K562 (cell line): ENCODE measurements at regions not wholly inside any gene's neighbourhood (a gene's known extent, or its start where the extent isn't known, plus 50 kb on each side); places are given as distances from the start of the nearest gene placed in this dataset.

ENCODE experiments used
- ATAC-seq: fragments of 200-7000 bp; cut with Tn5 transposase; 3 replicates; pipeline ENCODE4 v1.9.1; 2020; ENCODE audit warnings: moderate library complexity
- BruUV-seq: library from RNA; stranded (reverse); fragments of 400-500 nt; replicated peaks from 2 replicates; lab custom pipeline; 2021; lab: Mats Ljungman, UMichigan
- CTCF ChIA-PET: fragments of 300-600 bp; formaldehyde crosslinking; extraction: SDS; loops from one replicate; lab custom pipeline; 2021; ENCODE audit warnings: low intra/inter-chr PET ratio; lab: Yijun Ruan, JAX
- POLR2A ChIA-PET: fragments of 300-600, 350-650 bp; sonication (Branson Sonifier 250); formaldehyde crosslinking; extraction: SDS; loops from one replicate; lab custom pipeline; 2021; ENCODE audit warnings: antibody characterized with exemption, inconsistent platforms; lab: Yijun Ruan, JAX
- DNase-seq, 4 experiments: peaks; one replicate each; pipeline versions ENCODE4 v3.0.0 to v3.0.0-alpha.2; 2011 to 2018; ENCODE audit warnings: low spot score in 3 of 4, mixed read lengths in 3 of 4; ENCODE audit errors: extremely low read depth in 1 of 4
- FAIRE-seq: peaks from 2 replicates; lab custom pipeline; 2011; peaks lifted over from hg19 to GRCh38; lab: Jason Lieb, UNC
- H2AFZ ChIP-seq: 2 replicates; pipeline ENCODE4 v1.6.0; 2011; ENCODE audit warnings: low read depth, low read length, control low read depth, inconsistent platforms
- H3K27ac ChIP-seq: fragments of 200-600 bp; 3 replicates; pipeline ENCODE4 v1.8.0; 2011; ENCODE audit warnings: low read depth, mild to moderate bottlenecking, control low read depth, inconsistent platforms, low read length, moderate library complexity, mixed read lengths; ENCODE audit errors: extremely low read depth
- H3K27me3 ChIP-seq, 2 experiments: fragments of 300-600 bp in 1 of 2; 2 replicates in 1 of 2; 3 replicates in 1 of 2; pipeline versions ENCODE4 v1.6.0 to v1.8.0; 2011; ENCODE audit warnings: inconsistent platforms in 2 of 2, low read length in 2 of 2, mild to moderate bottlenecking in 1 of 2, mixed read lengths in 1 of 2, moderate library complexity in 1 of 2; ENCODE audit not compliant: control insufficient read depth in 2 of 2, insufficient read depth in 2 of 2
- H3K36me3 ChIP-seq: fragments of 300-600 bp; 3 replicates; pipeline ENCODE4 v1.8.0; 2011; ENCODE audit warnings: mild to moderate bottlenecking, low read length, inconsistent platforms; ENCODE audit not compliant: control insufficient read depth, insufficient read depth
- H3K4me1 ChIP-seq, 2 experiments: fragments of 200-600 bp in 1 of 2; replicated peaks in 1 of 2; 2 replicates in 1 of 2; 3 replicates in 1 of 2; pipeline versions ENCODE4 v1.5.1 to v1.8.0; 2011; ENCODE audit warnings: inconsistent platforms in 2 of 2, low read length in 2 of 2, mild to moderate bottlenecking in 1 of 2, mixed read lengths in 1 of 2, moderate library complexity in 1 of 2; ENCODE audit not compliant: control insufficient read depth in 2 of 2, insufficient read depth in 2 of 2
- H3K4me2 ChIP-seq: 2 replicates; pipeline ENCODE4 v1.6.1; 2011; ENCODE audit warnings: low read length, control low read depth, inconsistent platforms, mixed read lengths; ENCODE audit not compliant: insufficient read depth
- H3K4me3 ChIP-seq: fragments of 200-600 bp; sonication (generic), shearing (Covaris generic); 2 replicates; pipeline ENCODE4 v1.5.1; 2016; ENCODE audit warnings: control low read depth, inconsistent platforms
- H3K79me2 ChIP-seq: fragments of 200-600 bp; 3 replicates; pipeline ENCODE4 v1.8.0; 2011; ENCODE audit warnings: low read length, inconsistent platforms; ENCODE audit not compliant: control insufficient read depth, insufficient read depth
- H3K9ac ChIP-seq, 2 experiments: 2 replicates each; pipeline versions ENCODE4 v1.6.0 to v1.6.1; 2011; ENCODE audit warnings: low read depth in 2 of 2, low read length in 2 of 2, control low read depth in 1 of 2, inconsistent platforms in 1 of 2, mild to moderate bottlenecking in 1 of 2, mixed read lengths in 1 of 2; ENCODE audit not compliant: insufficient read depth in 1 of 2
- H3K9me1 ChIP-seq: one replicate; pipeline ENCODE4 v1.6.0; 2011; ENCODE audit warnings: inconsistent platforms, mild to moderate bottlenecking, low read length, moderate library complexity; ENCODE audit not compliant: control insufficient read depth, insufficient read depth
- H3K9me3 ChIP-seq: replicated peaks from 2 replicates; pipeline ENCODE4 v1.5.1; 2011; ENCODE audit warnings: low read depth, low read length, inconsistent platforms; ENCODE audit not compliant: control insufficient read depth, insufficient read depth
- H4K20me1 ChIP-seq: replicated peaks from 2 replicates; pipeline ENCODE4 v1.6.1; 2011; ENCODE audit warnings: low read length, inconsistent platforms, mixed read lengths; ENCODE audit not compliant: control insufficient read depth, insufficient read depth
- CEBPB ChIP-seq: fragments of 450-650 bp; IDR thresholded peaks from 2 replicates; pipeline ENCODE4 v1.6.1; 2016; ENCODE audit warnings: missing genetic modification characterization, missing compliant biosample characterization
- CEBPG ChIP-seq, 3 experiments: fragments of 200-800 bp in 1 of 3; sonication (Bioruptor generic) in 1 of 3; sonication (generic) in 1 of 3; formaldehyde crosslinking in 1 of 3; IDR thresholded peaks in 2 of 3; conservative IDR thresholded peaks in 1 of 3; 2 replicates each; pipeline versions ENCODE4 v1.6.1 to v1.8.0; 2016 to 2022; ENCODE audit warnings: missing compliant biosample characterization in 2 of 3, missing genetic modification characterization in 2 of 3, mild to moderate bottlenecking in 1 of 3, missing genetic modification reagents in 1 of 3
- CGGBP1 ChIP-seq: fragments of 250-450 bp; sonication (Bioruptor Pico); IDR thresholded peaks from 2 replicates; pipeline ENCODE4 v1.9.0; 2021; ENCODE audit warnings: mild to moderate bottlenecking
- PURB ChIP-seq: sonication (generic); formaldehyde crosslinking; IDR thresholded peaks from 2 replicates; pipeline ENCODE4 v1.9.0; 2021; ENCODE audit warnings: low read depth, mild to moderate bottlenecking, missing genetic modification reagents
- RBM14 ChIP-seq: fragments of 200-400 bp; formaldehyde crosslinking; IDR thresholded peaks from 2 replicates; pipeline ENCODE4 v1.6.1; 2018; ENCODE audit warnings: low read depth, mild to moderate bottlenecking, low read length, moderate library complexity, borderline replicate concordance; ENCODE audit not compliant: insufficient read depth
- SOX6 ChIP-seq: fragments of 450-650 bp; IDR thresholded peaks from 2 replicates; pipeline ENCODE4 v1.6.1; 2014; ENCODE audit warnings: mild to moderate bottlenecking
- ZNF445 ChIP-seq: fragments of 250-450 bp; sonication (Bioruptor Pico); IDR thresholded peaks from 2 replicates; pipeline ENCODE4 v1.4.0; 2020; ENCODE audit warnings: low read depth, mild to moderate bottlenecking, moderate library complexity
- ZNF507 ChIP-seq: conservative IDR thresholded peaks from 2 replicates; pipeline ENCODE4 v1.6.1; 2017; ENCODE audit warnings: missing genetic modification characterization, missing compliant biosample characterization
- WGBS: fragments of 100-300 bp; shearing (Covaris generic); methylation state at CpG from one replicate; pipeline ENCODE4 v1.1.6; 2016; ENCODE audit warnings: low coverage, mixed read lengths; ENCODE audit not compliant: insufficient coverage; ENCODE audit errors: missing lambda C conversion rate; 5-methylcytosine and 5-hydroxymethylcytosine counted together
- in situ Hi-C: fragments of 300-500 bp; cut with MboI; formaldehyde crosslinking; loops from 4 replicates; pipeline ENCODE4 v1.15.0; 2018; ENCODE audit warnings: inconsistent platforms, mixed read lengths
- intact Hi-C: fragments of 100-400 bp; cut with micrococcal nuclease; formaldehyde crosslinking; loops from 2 replicates; pipeline ENCODE4 v1.14.2; 2022
- TF ChIP-seq, protein P1 (sequence below): fragments of 450-650 bp; IDR thresholded peaks from 2 replicates; pipeline ENCODE4 v1.6.1; 2016

- no TSS peak for BruUV-seq
- Histone ChIP-seq H3K4me3 (no peak overlapping the region), H4K20me1 (no peaks in the 10 kb centered on the region), H3K9ac (no peak overlapping the region), H3K9me3 (no peaks in the 10 kb centered on the region), H3K36me3 (no peaks in the 10 kb centered on the region), H3K4me1 (no peaks in the 10 kb centered on the region), H3K27ac (no peak overlapping the region), H3K27me3 (no peaks in the 10 kb centered on the region), H2AFZ (no peak overlapping the region), H3K79me2 (no peaks in the 10 kb centered on the region), H3K9me1 (no peaks in the 10 kb centered on the region)
- DNase-seq (no peak), ATAC-seq (no peak), FAIRE-seq (no peak)
- intact Hi-C loops (no loop called here), in situ Hi-C loops (no loop called here)
- CTCF ChIA-PET, result no interaction called here
- POLR2A ChIA-PET, result no interaction called here
- WGBS, result 0% methylated on average over 1 of the region's 1 CpG
- TF ChIP-seq RBM14 (no peak), CEBPB (0 out of 2 replicates have a peak, but pooled peaks have one; percentile 6)
- TF ChIP-seq, all 486 proteins: peak for 1
- H3K4me2 ChIP-seq, result no peak overlapping the region
These were observed 190.5 kb upstream of the PPP1R3A start for GRCh38 chr7:114109304-114109703.

DNA sequence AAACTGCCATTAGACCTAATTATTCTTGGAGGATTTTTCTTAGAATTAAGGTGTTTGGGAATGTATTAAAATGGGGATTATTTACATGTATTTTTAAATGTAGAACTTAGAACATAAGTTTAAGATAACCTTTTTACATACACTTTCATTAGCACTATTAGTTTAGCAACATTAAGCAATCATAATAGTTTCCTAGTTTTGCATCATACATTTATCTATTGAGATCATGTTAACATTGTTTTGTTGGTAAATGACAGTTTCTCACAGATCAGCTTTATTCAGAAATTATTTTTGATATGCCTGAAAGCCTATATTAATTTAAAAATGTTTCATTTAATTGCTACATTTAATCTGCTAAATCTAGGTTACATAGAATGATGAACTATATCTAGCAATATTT, 189.7 kb upstream of the PPP1R3A start:
- intact Hi-C loops, result no loop called here
- BruUV-seq, result no TSS peak
- ATAC-seq, result no peak

More for the DNA sequence above, 189.7 kb upstream of the PPP1R3A start:
- no peak overlapping the region for H3K27ac ChIP-seq
- H3K9me3 ChIP-seq, result no peaks in the 10 kb centered on the region
- no peak overlapping the region for H3K4me3 ChIP-seq
- H3K4me1 ChIP-seq, result no peaks in the 10 kb centered on the region
- in situ Hi-C loops, result no loop called here
- ChIA-PET CTCF (no interaction called here), POLR2A (no interaction called here)
- no peaks in the 10 kb centered on the region for H3K9me1 ChIP-seq
- no peaks in the 10 kb centered on the region for H3K79me2 ChIP-seq
- H3K36me3 ChIP-seq, result no peaks in the 10 kb centered on the region
- no peak for TF ChIP-seq SOX6
- TF ChIP-seq, protein P1, sequence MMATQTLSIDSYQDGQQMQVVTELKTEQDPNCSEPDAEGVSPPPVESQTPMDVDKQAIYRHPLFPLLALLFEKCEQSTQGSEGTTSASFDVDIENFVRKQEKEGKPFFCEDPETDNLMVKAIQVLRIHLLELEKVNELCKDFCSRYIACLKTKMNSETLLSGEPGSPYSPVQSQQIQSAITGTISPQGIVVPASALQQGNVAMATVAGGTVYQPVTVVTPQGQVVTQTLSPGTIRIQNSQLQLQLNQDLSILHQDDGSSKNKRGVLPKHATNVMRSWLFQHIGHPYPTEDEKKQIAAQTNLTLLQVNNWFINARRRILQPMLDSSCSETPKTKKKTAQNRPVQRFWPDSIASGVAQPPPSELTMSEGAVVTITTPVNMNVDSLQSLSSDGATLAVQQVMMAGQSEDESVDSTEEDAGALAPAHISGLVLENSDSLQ, result no peak
- no peak for TF ChIP-seq CEBPG (CRISPR knock-in tag; IDR thresholded peaks at IDR 0.05)
- peak in 1 of 2 experiments; percentile 26; a peak in 1 of 4 replicates for TF ChIP-seq CEBPG (tag; conservative IDR thresholded peaks at IDR 0.05 in 1 of 2, IDR thresholded peaks at IDR 0.05 in 1 of 2)
- no peak for TF ChIP-seq CGGBP1 (CRISPR knock-in tag)
- TF ChIP-seq ZNF507, result no peak
- TF ChIP-seq ZNF445, result no peak
- TF ChIP-seq PURB, result no peak
- no peak for DNase-seq
- no peak overlapping the region for H3K4me2 ChIP-seq
- no peak overlapping the region for H2AFZ ChIP-seq
- no peaks in the 10 kb centered on the region for H3K27me3 ChIP-seq
- no peak for FAIRE-seq
- H3K9ac ChIP-seq, result no peak overlapping the region
- H4K20me1 ChIP-seq, result no peaks in the 10 kb centered on the region
